Sciatic nerve (tissue), 2 donors: ENCODE measurements at regions not wholly inside any gene's neighbourhood (a gene's known extent, or its start where the extent isn't known, plus 50 kb on each side); places are given as distances from the start of the nearest gene placed in this dataset.

ENCODE experiments used
- ATAC-seq: fragments of 200-7000 bp; cut with Tn5 transposase; one replicate; pipeline ENCODE4 v1.9.1; 2020; ENCODE audit warnings: mild to moderate bottlenecking, moderate library complexity
- DNase-seq: peaks from one replicate; pipeline ENCODE4 v3.0.0-alpha.2; 2020; ENCODE audit warnings: low spot score
- intact Hi-C: fragments of 100-400 bp; cut with DNase I; formaldehyde crosslinking; loops from one replicate; pipeline ENCODE4 v1.14.2; 2022
- donor health status: DM: no; HTN: no; CAD: no.
- donor health status: DM: no; HTN: no; CAD: no.

DNA sequence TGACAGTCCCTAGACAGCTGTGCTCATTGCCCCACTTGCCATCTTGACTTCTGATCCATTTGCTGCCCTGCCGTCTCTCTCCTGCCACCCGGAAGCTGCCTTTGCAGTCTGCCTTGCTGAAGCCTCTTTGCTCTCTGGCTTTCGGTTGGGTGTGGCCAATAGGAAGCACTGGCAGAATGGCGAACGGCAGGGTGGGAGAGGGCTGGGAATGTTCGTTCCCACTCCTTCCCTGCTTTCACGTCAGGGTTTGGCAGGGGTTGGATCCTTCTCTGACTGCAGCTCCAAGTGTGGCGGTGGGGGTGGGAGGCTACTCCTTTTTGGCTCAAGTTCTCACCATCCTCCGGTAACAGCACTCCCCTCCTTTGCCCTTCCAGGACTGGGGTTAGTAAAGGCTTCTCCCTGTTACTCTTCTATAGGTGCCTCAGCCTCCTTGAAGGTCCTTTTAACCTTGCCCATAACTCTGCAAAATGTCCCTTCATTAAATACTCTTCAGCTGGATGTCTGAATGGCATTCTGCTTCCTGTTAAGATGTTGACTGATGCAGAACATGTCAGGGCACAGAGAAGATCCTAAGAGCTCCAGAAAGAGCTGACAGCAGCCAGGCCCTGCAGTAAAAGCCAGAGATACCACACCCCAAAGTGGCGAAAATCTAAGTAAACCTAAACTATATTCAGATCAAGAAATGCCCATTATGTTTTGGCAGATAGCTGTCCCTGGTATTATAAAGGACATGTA is 299.7 kb downstream of the CDCA7 start:
- DNase-seq: no peak
- intact Hi-C loops: no loop called here
- no peak for ATAC-seq

DNA sequence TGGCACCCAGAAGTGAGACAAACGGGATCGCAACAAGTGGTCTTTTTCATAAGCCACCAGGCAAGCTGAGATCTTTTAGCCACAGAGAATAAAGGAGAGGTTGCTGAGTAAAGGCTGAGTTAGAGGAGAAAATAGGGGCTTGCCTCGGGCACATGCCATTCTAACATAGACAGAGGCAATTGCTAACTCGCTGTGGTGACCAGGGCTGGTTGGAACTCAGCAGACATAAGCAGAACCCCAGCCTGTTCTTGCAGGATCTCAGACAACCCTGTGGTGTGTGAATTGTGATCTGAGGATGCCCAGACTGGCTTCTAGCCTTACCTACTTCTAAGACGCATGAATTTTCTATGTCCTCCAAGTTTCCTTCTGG is 300.2 kb downstream of the CDCA7 start:
- DNase-seq (no peak), ATAC-seq (no peak)
- intact Hi-C loops: no loop called here

- intact Hi-C loops: no loop called here
- DNase-seq (no peak), ATAC-seq (no peak)
These were observed 301.4 kb downstream of the CDCA7 start for GRCh38 chr2:173656086-173656485.

- no peak for ATAC-seq
- intact Hi-C loops: no loop called here
- DNase-seq: no peak
These were observed 303.5 kb downstream of the CDCA7 start for GRCh38 chr2:173657996-173658717.

DNA sequence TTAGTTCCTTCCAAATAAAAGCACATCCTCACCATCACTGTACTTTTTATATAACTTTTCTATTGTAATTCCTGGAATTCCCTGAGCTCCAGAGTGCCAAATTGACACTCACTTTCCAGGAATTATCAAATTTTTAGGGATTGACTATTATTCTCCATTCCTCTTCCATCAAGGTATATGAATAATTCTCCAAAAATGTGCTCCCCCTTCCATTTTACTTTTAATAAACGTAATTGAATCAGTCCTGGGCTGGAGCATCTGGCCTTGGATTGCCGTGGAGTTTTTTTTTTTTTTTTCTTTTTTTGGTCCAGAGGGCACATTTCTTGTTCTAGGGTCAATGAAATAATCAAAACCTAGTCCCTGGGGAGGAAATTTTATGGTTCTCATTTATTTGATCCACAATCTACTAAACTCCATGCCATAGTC is 304.3 kb downstream of the CDCA7 start:
- no peak for ATAC-seq
- intact Hi-C loops: no loop called here
- no peak for DNase-seq

GRCh38 chr2:173659509-173659908 is 304.8 kb downstream of the CDCA7 start:
- intact Hi-C loops: no loop called here
- no peak for DNase-seq
- no peak for ATAC-seq

DNA sequence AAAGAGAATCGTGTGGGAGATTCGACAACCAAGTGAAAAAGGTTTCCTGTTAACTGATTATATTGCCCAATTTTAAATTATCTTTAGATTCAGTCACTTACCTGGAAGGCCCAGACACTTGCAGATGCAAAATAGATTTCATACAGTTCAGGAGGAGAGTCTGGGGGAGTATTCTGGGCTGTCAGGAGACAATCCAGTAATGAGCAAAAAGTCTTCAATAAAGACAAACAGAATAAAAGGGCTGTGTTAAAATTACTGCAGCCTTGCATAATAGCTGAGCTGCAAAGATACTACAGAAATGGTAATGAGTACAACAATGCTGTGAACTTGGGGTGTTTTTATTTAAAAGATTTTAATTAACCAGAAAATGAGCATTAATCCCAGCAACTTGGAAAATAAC is 303.6 kb downstream of the SP3 start:
- ATAC-seq (no peak), DNase-seq (no peak)
- intact Hi-C loops: no loop called here

DNA sequence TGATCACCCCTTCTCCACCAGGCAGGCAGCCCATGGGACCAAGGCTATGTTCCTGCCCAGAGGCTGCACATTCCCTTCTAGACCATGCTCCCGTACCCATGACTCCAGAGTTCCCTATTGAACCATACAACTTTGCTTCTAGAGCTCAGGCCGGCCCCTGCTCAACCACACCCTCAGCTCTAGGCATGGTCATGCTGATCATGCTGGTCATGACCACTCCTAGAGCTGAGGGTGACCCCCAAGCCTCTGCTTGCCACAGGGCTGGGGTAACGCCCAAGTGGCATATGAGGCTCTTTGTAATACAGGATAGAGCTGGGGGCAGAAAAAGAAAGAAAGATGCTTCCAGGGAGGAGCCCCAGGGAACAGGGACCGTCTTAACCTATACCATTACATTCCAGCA is 301.8 kb downstream of the SP3 start:
- DNase-seq (no peak), ATAC-seq (no peak)
- intact Hi-C loops: no loop called here

DNA sequence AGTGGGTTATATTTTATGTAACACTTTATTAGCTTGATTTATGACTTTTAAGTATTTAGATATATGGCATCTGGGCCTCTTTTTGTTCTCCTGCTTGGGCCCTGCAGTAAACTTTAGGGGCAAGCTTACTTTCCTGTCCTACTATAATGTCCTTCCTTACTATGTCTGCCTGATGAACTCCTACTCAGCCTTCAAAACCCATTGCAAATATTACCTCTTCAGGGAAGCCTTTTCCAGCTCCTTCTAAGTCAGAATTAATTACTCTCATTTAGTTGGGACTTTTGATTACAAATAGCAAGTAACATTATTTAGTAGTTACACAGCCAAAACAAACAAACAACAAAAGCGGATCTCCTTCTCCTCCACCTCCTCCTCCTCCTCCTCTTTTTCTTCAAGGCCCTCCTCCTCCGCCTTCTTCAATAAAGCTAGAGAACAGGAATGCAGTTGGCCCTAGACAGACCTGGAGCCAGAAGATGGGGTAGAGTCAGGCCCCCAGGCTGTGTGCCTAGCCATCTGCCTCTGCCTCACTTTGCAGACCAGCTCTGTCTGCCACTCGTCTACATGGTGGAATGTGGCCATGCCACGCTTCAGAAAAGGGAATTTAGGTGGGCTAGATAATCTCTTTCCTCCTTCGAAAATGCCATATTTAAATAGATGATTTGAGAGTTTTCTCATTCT is 301.2 kb downstream of the SP3 start:
- intact Hi-C loops: no loop called here
- no peak for ATAC-seq
- no peak for DNase-seq

GRCh38 chr2:173664513-173664910 is 300.7 kb downstream of the SP3 start:
- no peak for DNase-seq
- intact Hi-C loops: no loop called here

DNA sequence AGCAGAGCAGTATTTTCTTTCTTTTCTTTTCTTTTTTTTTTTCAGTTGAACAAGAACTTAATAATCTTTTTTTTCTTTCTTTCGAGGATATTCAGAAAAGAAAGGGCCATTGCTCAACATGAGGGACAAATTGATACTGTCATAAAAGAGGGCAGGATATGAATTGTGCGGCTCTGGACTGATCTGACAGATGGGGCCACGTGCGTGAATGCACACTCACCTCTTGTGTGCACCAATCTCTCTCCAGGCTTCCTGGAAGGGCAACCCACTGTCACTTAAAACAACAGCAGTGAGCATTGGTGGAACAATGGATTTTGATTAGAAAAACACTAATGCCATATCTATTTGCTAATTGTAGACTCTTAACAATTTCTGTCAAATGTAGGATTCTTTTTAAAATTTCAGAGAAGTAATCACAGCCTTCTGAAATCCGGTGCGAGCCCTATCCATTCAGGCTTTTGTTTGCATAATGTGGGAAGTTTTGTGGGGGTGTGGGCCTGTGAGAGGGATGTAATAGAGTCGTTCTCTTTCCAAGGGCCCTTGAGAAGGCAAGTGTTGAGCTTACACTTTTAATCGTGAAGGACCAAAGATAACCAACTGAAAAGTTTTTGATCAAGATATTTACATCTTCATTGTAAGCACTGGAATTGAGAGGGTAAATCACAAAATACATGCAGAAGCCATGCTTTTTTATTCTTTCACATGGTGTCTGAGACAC is 298.8 kb downstream of the SP3 start:
- ATAC-seq: no peak
- intact Hi-C loops: no loop called here
- no peak for DNase-seq

More at GRCh38 chr2:173664513-173664910, 300.7 kb downstream of the SP3 start:
- no peak for ATAC-seq

- ATAC-seq (no peak), DNase-seq (no peak)
- intact Hi-C loops: no loop called here
These were observed 298.2 kb downstream of the SP3 start for GRCh38 chr2:173667014-173667413.

DNA sequence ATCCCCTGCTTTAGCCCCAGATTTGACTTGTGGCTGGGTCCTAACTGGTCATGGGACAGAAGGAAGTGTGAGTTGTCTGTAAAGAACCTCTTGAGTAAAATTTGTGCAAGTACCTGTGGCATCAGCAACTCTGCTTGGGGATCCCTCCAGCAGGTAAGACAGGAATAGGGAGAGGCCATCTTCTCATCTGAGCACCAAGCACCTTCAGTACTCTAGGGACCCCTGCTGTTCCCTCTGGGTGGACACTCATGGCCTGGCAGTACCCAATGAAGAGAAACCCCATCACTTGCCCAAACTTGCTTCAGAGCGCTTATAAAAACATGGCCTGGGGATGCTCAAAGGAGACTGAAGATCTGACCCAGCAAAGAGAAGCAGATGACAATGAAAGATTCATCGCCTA is 297.8 kb downstream of the SP3 start:
- intact Hi-C loops: no loop called here
- ATAC-seq (no peak), DNase-seq (no peak)

GRCh38 chr2:173669271-173669853 is 295.8 kb downstream of the SP3 start:
- ATAC-seq (no peak), DNase-seq (no peak)
- intact Hi-C loops: no loop called here

DNA sequence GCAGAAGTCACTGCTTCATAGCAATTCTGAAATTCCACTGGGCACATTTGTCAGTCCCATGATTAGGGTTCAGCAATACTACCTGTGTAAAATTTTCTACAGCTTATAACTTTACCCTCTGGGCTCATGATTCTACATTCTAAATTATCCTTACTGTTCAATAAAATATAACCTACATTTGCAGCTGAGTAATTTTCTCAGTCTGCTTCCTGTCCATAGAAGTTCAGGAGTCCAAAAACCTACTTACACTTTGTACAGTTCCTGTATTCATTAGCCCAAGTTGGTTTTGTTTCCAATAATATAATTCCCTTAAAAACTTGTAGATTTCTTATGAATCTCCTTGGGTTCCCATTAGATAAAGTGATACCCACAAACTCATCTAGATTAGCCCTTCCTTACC is 295.3 kb downstream of the SP3 start:
- ATAC-seq (no peak), DNase-seq (no peak)
- intact Hi-C loops: no loop called here

DNA sequence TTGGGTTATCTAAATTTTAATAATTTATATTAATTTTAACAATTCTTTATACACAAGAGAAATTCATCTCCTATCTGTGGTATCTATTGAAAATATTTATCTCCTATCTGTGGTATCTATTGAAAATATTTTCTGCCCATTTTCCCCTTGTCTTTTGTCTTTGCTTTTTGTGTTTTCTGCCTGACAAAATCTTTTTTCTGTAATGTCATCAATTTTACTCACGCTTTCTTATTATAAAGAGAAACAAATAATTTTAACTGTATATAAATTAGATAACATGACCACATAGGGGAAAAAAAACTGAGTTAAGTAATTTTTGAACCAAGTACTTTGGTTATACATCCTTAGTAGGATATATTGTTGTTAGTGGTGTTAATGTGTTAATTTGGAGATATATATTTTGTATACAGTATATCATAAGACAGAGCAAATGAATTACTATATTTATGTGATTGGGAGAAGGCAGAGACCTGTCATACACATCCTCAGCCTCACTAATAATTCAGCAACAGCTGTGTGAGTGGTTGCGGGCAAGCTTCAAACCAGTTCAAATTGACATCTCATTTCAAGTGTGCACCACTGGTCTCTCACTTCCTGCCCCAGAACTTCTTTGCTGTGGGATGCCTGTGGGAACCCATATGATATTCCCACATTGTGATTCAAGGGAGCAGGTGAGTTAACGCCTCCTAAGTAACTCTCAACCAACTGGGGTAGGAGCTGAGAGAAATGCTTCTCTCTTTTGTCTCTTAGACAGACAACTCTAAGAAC is 292.4 kb downstream of the SP3 start:
- no peak for ATAC-seq
- intact Hi-C loops: no loop called here

DNA sequence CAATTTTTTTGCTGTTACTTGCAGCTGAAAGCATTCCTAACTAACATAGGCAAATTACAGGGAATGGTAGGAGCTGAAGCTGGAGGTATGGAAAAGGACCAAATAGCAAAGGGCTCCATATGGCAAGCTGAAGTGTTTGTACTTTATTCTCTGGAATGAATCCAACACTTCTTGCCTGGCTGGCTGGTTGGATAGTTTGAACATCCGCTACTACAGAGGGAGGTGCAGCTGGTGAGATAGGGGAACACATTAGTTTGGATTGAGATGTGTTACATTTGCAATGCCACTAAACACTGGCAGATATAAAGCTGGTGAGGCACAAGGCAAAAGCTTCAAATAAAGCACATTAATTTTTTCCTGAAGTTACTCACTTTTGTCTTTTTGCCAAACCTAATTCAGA is 291.5 kb downstream of the SP3 start:
- intact Hi-C loops: no loop called here
- ATAC-seq: no peak
- no peak for DNase-seq

More for the DNA sequence above, 292.4 kb downstream of the SP3 start:
- DNase-seq: no peak

DNA sequence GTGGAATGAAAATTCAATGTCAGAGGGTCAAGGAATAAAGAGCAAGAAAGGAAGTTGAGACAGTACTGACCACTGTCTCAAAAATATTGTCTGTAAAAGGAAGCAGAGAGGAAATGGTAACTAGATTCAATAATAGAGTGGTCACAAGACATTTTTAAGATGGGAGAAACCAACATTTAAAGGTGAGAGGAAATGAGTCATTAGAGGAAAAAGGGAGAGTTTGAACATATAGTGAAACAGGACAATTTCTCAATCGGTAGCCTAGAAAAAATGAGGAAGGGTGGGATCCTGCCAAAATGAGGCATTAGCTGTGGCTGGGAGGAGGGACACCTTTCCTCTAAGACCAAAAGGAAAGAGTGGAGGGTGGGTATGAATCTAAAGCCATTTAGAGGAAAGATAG is 288.5 kb downstream of the SP3 start:
- intact Hi-C loops: no loop called here
- no peak for ATAC-seq
- DNase-seq: no peak

DNA sequence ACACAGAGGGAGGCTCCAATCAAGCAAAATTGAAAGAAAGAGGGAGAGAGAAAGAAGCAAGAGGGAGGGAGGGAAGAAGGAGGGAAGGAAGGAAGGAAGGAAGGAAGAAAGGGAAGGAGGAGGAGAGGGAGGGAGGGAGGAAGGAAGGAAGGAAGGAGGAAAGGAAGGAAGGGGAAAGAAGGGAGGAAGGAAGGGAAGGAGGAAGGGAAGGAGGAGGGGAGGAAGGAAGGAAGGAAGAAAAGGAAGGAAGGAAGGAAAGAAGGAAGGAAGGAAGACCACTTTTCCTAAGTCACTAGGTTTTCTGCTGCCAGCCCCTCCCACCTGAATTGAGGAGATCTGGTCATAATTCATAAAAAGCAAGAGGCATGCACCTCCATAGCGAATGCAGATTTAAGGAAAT is 287.0 kb downstream of the SP3 start:
- intact Hi-C loops: no loop called here
- ATAC-seq: no peak
- DNase-seq: no peak
